ENCODE measurements at regions not wholly inside any gene's neighbourhood (a gene's known extent, or its start where the extent isn't known, plus 50 kb on each side); places are given as distances from the start of the nearest gene placed in this dataset.

- no peak for DNase-seq
These were observed 243.5 kb upstream of the MYT1L start for GRCh38 chr2:2574401-2575180.

- DNase-seq, result no peak
These were observed 242.7 kb upstream of the MYT1L start for GRCh38 chr2:2573658-2574293.

GRCh38 chr2:2573205-2573604, 242.1 kb upstream of the MYT1L start:
- DNase-seq, result no peak

- DNase-seq, result no peak
These were observed 241.5 kb upstream of the MYT1L start for GRCh38 chr2:2572393-2573204.

GRCh38 chr2:2571301-2572150, 240.5 kb upstream of the MYT1L start:
- DNase-seq, result no peak

- no peak for DNase-seq
These were observed 239.8 kb upstream of the MYT1L start for GRCh38 chr2:2570871-2571270.

- DNase-seq, result no peak
These were observed 239.3 kb upstream of the MYT1L start for GRCh38 chr2:2570360-2570759.

GRCh38 chr2:2569836-2570235, 238.8 kb upstream of the MYT1L start:
- DNase-seq, result no peak

GRCh38 chr2:2569306-2569705, 238.2 kb upstream of the MYT1L start:
- DNase-seq, result no peak

GRCh38 chr2:2568411-2568810, 237.3 kb upstream of the MYT1L start:
- no peak for DNase-seq

GRCh38 chr2:2567776-2568175, 236.7 kb upstream of the MYT1L start:
- DNase-seq, result no peak

GRCh38 chr2:2566396-2567323, 235.6 kb upstream of the MYT1L start:
- no peak for DNase-seq

GRCh38 chr2:2565671-2566070, 234.6 kb upstream of the MYT1L start:
- no peak for DNase-seq

GRCh38 chr2:2564300-2565078, 233.4 kb upstream of the MYT1L start:
- no peak for DNase-seq

GRCh38 chr2:2563309-2563860, 232.3 kb upstream of the MYT1L start:
- DNase-seq, result no peak

- no peak for DNase-seq
These were observed 231.8 kb upstream of the MYT1L start for GRCh38 chr2:2562867-2563266.

GRCh38 chr2:2561346-2562095, 230.4 kb upstream of the MYT1L start:
- DNase-seq, result no peak

GRCh38 chr2:2560374-2561015, 229.4 kb upstream of the MYT1L start:
- DNase-seq, result no peak

GRCh38 chr2:2558476-2558875, 227.4 kb upstream of the MYT1L start:
- DNase-seq, result no peak

Data from fibroblast of upper back skin (primary cell).